NCI-H187 treated with DMSO at 0.1 percent for 48 hours (cell line): ENCODE measurements at regions not wholly inside any gene's neighbourhood (a gene's known extent, or its start where the extent isn't known, plus 50 kb on each side); places are given as distances from the start of the nearest gene placed in this dataset.
A peak's percentile ranks its signal among the peaks of the same experiment; 100 is the strongest.
"Not testable (repeated sequence)": the region's sequence is repeated elsewhere in the genome, so short reads cannot be mapped to it uniquely, and the experiment has no call there.

ENCODE experiments used
- DNase-seq: peaks from one replicate; lab custom pipeline; 2025; lab: John Stamatoyannopoulos, UW

DNA sequence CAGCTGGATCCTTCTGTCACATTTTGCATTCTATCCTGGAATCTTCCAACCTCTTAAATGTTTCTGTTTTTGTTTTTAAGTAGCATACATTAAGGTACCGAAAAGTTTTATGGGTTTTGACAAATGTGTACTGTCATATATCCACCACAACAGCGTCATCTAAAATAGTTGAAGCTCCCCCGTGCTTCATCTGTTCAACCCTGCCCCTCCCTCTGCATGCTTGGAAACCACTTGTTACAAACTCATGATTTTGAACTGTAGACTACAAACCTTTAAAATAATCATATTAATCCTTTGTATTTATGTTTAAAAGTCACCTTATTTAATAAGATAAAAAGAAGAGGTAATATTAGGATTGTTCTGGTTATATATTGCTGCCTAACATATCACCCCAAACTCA is 182.8 kb upstream of the SMIM30 start:
- DNase-seq = no peak

DNA sequence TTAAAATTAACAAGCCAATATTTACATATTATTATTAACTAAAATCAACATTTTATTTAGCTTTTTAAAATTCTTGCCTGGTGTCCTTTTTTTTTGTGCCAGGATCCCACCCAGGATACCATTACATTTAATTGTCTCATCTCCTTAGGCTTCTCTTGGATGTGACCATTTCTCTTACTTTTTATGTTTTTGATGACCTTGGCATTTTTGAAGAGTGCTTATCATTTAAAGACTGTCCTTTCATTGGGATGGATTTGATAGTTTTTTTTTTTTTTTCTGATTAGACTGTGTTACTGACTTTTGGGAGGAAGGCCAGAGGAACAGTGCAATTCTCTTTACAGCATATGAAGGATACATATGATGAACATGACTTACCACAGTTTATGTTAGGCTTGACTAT is 181.4 kb upstream of the SMIM30 start:
- no peak for DNase-seq

DNA sequence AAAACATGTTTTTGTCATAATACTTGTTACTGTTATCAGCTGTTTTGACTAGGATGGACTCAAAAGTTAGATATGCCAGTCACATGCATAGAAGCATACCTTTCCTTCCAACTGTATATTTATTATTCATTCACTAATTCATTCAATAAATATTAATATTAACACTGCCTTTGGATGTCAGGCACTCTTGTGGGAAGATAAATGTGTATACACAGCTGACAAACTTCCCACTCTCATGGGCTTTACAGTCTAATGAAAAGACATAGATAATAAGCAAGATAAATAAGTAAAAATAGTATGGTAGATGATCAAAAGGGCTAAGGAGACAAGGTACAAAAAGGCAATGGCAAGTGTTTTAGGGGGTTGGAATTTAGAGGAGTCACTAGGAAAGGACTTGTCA is 180.1 kb upstream of the SMIM30 start:
- no peak for DNase-seq

DNA sequence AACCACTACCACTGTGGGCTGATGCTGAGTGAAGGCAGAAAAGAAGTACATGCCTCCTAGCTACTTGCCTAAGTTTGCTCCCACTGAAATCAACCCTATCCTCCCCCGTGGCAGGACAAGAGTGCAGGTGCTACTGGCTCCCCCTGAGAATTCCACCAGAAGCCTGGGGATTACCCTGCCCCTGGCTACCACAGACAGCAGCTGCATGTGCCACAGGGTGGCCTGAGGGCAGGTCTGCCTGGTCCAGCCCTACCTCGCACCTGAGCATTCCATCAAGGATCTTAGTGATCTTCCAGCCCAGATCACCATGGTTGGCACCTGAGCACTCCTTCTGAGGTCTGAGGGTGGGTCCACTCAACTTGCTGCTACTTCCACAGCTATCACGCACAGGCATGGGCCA is 176.4 kb upstream of the SMIM30 start:
- DNase-seq = no peak

DNA sequence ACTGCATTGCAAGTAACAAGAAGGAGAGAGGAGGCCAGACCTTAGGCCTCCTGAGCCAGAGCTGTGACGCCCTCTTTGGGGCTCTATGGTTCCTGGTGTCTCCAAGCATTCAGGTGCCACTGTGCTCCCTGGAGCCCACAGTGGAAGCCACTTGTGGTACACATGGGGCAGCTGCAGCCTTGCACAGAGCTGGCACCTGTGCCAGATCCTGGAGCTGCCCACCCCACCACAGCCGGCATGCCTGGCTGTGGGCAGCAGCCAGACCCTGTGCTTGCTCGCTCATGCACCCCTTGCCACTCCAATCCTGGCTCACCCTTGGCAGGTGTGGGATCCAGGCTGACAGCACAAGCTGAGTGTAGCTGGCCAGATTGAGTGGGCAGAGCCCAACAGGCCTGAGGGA is 173.8 kb upstream of the SMIM30 start:
- DNase-seq = no peak

DNA sequence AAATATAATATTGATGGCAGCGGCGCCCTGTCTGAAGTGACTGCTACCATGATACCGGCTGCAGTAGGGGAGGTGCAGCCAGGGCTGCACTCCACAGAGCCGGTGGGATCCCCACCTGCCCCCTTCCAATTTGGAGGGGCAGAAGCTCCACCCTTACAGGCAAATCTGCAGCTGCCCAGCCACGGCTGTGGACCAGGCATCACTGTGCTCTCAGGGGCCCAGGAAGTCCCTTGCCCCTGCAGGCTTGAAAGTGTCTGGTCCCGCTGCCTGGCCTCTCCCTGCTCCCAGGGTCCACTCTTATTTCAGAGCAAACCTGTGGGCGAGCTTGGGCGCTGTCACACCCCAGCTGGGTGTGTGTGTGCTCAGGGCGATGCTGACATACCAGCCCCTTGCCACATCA is 172.7 kb upstream of the SMIM30 start:
- no peak for DNase-seq

DNA sequence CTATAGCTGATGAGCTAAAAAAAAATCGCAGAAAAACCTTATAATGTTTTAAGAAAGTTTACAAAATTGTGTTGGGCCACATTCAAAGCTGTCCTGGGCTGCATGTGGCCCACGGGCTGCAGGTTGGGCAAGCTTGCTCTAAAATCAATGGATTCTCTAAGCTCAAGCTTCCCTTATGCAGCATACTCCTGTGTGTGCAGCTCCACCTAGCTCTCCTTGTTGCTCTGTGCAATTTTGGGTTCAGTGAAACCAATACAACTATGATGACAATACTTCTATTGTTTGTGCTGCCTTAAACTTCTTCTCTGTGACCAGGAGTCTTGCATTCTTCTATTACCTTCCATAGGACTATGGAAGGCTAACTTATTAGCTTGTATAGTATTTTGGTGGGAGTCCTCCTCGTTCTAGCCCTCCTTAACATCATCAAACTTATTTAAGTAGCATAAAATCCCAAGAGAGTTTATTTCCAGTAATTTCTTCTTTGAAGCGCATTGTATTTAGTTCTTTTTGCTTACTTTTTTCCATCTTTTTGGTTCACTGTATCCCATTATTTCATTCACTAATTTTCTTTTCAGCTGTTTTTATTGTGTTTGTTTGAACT is 170.9 kb upstream of the SMIM30 start:
- no peak for DNase-seq

DNA sequence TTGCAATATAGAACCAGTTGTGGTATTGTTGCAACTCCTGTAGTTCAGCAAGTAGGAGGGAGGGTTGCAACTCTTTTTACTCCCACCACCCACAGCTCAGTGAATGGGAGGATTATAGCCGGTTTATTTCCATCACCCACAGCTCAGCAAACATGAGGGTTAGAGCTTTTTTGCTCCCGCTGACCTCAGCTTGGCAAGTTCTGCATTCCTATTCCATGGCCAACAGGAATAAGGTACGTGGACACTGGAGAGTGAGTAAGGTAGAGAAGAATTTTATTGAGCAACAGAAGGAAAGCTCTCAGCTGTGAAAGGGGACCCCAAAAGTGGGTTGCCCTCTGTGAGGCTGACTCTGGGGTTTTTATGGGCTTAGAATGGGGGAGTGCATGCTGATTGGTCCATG is 167.1 kb upstream of the SMIM30 start:
- no peak for DNase-seq

DNA sequence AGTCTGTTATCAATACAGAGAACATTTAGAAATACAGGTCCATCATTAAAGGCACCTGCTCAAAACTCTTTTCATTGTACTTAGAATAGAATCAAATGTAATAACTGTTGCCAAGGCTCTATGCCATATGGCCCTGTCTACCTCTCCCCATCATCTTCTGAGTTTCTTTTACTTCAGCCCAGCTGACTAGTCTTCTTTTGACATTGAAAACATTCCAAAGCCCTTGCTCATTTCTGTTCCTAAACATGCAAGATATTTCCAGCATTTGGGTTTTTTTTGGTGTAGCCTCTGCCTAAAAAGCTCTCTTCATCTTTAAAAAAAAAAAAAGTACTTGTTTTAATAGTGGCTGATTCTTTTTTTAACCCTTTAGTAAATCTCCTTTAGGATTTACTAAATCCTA is 165.5 kb upstream of the SMIM30 start:
- no peak for DNase-seq

DNA sequence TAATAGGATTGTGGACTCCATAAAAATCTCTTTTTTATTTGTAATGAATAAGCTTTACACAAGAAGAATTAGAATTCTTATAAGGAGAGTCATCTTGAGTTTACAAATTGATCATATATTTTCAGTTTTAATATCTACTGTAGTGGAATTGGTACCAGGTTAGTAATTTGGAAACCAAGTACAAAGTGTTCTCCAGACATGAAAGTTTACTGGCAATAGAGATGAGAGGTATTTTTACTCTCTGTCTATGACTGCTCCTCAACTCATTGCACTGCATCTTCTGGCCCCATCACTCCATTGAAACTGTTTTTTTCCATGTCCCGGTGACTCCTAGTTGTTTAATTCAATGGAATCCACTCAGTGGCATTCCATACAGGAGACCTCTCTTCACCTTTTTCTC is 164.5 kb upstream of the SMIM30 start:
- no peak for DNase-seq

DNA sequence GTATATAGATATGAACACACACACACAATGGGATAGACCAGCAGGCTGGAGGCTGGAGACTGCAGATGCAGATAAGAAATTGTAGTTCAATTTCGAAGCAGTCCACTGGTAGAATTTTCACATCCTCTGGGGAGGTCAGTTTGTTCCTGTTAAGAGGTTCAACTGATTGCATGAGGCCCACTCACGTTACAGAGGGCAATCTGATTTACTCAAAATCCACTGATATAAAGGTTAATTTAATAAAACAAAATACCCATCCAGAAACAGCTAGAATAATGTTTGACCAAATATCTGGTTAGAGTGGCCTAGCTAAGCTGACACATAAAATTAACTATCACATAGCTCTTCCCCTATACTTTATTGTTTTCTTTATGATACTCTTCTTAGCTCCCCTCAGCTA is 162.9 kb upstream of the SMIM30 start:
- DNase-seq = no peak

DNA sequence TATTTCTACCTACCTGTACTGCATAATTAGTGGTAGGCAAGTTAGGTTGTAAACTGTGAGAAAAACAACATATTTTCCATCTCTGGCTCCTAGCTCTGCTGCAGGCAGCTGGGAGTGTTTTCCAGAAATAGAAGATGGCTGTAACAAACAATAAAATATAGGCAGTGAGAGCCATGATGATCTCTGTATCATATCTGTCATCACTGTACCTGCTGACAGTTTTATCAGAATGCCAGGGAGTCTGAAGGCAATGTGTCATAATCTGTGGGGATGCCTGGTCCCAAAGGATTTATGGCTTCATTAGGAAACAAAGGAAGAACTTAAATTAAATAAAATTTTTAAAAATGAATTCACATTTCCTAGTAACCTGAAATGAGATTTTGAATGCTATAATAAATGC is 160.9 kb upstream of the SMIM30 start:
- no peak for DNase-seq

DNA sequence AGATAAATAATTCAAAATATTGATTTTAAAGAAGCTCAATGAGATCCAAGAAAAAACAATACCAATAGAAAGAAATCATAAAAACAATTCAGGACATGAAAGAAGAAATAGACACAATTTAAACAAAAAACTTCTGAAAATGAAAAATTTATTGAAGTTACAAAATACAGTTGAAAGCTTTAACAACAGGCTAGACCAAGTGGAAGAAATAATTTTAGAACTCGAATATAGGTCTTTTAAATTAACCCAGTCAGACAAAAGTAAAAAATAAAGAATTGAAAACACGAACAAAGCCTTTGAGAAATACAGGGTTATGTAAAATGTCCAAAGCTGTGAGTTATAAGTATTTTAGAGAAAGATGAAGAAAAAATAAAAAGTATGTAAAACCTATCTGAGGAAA is 152.4 kb upstream of the SMIM30 start:
- no peak for DNase-seq

DNA sequence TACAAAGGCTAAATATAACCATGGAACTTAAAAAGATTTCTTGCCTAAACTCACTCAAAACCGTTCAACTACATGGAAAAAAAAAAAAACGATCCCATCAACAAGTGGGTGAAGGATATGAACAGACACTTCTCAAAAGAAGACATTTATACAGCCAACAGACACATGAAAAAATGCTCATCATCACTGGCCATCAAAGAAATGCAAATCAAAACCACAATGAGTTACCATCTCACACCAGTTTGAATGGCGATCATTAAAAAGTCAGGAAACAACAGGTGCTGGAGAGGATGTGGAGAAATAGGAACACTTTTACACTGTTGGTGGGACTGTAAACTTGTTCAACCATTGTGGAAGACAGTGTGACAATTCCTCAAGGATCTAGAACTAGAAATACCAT is 151.2 kb upstream of the SMIM30 start:
- not testable (repeated sequence) for DNase-seq

DNA sequence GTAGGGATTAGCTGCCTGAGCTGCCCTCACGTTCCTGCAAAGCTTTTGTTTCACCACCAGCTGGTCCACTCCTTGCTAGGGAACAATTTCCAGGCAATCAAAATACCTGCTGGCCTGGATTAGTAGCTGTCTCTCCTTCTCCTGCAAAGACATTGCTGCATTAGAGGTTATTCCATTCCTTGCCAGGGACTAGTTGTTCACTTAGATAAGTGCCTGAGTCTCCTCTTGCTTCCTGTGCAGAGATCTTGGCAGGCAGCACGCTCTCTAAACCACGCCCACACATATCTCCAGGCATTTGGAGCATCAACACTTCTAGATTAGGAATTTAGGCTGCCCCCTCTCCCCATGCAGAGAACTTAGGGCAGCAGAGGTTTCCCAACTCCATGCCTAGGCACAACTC is 150.4 kb upstream of the SMIM30 start:
- no peak for DNase-seq

DNA sequence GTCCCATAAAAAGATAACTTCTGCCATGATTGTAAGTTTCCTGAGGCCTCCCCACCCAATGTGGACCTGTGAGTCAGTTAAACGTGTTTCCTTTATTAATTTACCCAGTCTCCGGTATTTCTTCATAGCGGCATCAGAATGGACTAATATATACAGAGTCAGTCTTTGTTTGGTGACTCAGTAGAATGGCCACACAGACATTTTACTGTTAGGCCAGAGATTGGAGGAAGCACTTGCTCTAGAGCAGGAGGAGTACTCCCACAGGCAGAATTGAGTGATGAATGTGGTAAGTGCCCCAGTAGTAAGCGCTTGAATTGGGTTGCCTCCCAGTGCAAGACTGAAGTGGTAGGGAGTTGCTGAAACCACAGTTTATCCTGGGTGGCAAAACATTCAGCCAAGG is 149.5 kb upstream of the SMIM30 start:
- no peak for DNase-seq

DNA sequence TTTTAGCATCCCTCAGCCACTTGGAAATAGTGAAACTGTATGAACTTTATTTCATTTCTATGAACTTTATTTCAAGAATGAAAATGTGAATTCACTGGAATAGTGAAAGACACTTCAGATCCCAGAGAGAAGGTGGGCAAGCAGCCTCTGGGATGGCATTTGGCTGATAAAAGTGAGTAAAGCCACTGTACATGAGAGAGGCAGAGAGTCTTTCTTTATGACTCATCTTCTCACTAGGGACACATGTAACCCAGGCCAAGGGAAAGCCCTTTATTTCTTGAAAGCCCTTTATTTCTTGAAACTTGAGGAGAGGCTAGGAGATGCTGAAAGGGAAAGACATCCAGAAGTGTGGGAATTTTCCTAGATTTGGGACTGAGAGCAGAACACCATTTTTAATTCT is 148.9 kb upstream of the SMIM30 start:
- no peak for DNase-seq

DNA sequence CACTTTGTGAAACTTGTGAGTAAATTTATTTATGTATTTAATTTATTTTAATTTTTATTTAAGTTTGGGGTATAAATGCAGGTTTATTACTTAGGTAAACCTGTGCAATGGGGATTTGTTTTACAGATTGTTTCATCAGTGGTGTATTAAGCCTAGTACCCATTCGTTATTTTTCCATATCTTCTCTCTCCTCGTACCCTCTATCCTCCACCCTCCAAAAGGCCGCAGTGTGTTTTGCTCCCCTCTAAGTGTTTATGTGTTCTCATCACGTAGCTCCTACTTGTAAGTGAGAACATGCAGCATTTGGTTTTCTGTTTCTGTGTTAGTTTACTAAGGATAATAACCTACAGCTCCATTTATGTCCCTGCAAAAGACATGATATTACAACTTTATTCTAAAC is 145.4 kb upstream of the SMIM30 start:
- DNase-seq = peak; percentile 30

DNA sequence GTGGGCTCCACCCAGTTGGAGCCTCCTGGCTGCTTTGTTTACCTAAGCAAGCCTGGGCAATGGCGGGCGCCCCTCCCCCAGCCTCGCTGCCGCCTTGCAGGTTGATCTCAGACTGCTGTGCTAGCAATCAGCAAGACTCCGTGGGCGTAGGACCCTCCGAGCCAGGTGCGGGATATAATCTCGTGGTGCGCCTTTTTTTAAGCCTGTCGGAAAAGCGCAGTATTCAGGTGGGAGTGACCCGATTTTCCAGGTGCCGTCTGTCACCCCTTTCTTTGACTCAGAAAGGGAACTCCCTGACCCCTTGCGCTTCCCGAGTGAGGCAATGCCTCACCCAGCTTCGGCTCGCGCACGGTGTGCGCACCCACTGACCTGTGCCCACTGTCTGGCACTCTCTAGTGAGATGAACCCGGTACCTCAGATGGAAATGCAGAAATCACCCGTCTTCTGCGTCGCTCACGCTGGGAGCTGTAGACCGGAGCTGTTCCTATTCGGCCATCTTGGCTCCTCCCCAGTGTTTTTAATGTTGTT is 144.9 kb upstream of the SMIM30 start:
- not testable (repeated sequence) for DNase-seq

DNA sequence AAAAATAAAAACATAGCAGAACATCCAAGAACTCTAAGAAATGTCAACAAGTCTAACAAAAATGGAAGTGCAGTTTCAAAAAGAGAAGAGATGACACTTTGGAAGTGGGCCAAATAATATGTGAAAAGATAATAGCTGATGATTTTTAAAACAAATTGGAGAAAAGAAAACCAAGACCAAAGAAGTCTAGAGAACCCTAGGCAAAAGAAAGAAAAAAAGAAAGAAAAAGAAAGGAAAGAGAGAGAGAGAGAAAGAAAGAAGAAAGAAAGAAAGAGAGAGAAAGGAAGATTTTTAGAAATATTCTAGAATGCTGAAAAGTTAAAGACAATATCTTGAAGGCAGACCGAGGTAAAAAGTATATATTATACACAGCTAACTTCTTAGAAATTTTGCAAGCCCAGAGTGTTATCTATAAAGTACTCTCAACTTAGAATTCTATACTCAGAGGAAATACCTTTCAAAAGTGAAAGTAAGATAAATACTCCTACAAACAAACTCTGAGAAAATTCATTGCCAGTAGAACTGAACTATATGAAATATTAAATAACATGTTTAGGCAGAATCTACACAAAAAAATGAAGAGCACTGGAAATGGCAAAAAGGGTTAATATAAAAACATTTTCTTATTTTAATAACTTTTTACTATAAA is 138.7 kb upstream of the SMIM30 start:
- DNase-seq = no peak

DNA sequence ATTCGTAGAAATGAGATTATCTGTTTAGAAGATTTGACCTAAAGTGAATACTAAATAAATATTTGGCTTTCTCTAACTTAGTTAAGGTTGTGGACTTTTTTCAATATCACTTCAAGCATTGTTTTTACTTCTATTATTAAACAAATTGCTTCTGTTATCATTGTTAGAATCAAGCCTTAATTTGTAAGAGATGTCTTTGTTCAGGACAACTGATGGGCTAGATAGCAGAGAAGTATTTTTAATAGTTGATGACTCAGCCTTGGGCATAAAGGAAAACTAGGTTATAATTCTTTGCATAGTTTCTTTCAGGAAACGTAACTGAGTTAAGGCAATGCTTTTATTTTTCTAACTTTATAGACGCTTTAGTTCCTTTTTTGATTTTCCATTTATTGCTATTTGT is 128.8 kb upstream of the SMIM30 start:
- DNase-seq = no peak

DNA sequence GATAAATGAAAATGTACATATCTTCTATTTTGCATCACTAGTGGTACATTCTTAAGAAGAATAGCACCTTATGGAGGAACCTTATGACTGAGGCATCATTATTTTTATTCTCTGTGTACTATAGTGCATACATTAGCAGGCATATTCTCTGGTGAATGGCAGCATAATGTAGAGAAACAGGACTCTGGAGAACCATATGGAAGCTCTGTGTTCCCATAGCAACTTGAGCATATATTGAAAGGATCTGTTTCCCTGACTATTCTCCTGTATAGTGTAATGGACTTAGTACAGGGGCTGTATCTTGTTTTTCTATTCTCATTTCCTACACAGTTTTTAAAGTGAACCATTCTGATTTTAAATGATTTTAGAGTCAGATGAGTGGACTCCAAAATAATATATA is 128.4 kb upstream of the SMIM30 start:
- no peak for DNase-seq

DNA sequence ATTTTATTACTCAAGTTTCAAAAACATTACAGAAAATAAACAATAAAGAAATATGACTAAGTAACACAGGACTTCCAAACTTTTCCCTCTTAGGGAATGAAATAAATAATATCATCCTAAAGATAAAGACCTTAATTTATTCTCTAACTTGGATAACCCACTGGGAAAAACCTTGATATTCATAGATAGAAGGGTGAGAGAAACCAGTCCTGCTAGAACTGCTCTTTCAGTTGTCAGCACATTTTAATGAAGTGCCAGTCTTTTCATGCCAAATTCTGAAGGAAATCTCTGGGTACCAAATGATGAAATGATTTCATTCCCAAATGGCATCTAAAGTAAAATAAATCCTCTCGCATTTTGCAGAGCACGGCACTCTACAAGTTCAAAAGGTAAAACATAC is 114.5 kb upstream of the SMIM30 start:
- no peak for DNase-seq

DNA sequence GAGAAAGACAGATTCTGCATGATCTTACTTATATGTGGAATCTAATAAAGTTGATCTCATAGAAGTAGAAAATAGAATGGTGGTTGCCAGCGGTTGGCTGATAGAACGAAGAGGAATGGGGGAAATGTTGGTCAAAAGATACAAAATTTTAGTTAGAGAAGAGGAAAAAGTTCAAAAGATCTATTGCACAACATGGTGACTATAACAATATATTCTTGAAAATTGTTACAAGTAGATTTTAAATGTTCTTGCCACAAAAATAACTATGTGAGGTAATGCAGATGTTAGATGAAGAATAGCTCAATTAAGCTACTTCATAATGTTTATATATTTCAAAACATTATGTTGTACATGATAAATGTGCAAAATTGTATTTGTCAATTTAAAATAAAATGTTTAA is 112.3 kb upstream of the SMIM30 start:
- DNase-seq = no peak
